GM21390 (cell line): ENCODE measurements at regions not wholly inside any gene's neighbourhood (a gene's known extent, or its start where the extent isn't known, plus 50 kb on each side); places are given as distances from the start of the nearest gene placed in this dataset.

Experiments
- ATAC-seq: cut with Tn5 transposase; IDR thresholded peaks from one replicate; pipeline ENCODE4 v1.9.1; 2021; ENCODE audit not compliant: unreplicated experiment

- ATAC-seq = no peak
Measured at GRCh38 chr16:51402785-51403184, 251.7 kb upstream of the SALL1 start.

GRCh38 chr16:51402298-51402697, 251.2 kb upstream of the SALL1 start:
- no peak for ATAC-seq

GRCh38 chr16:51401673-51402072, 250.6 kb upstream of the SALL1 start:
- ATAC-seq = no peak

- ATAC-seq = no peak
Measured at GRCh38 chr16:51399908-51400670, 249.0 kb upstream of the SALL1 start.

- ATAC-seq = no peak
Measured at GRCh38 chr16:51394421-51394820, 243.4 kb upstream of the SALL1 start.

- no peak for ATAC-seq
Measured at GRCh38 chr16:51393381-51394005, 242.4 kb upstream of the SALL1 start.

- ATAC-seq = no peak
Measured at GRCh38 chr16:51392521-51393187, 241.6 kb upstream of the SALL1 start.

GRCh38 chr16:51391798-51392511, 240.9 kb upstream of the SALL1 start:
- no peak for ATAC-seq

GRCh38 chr16:51390877-51391276, 239.8 kb upstream of the SALL1 start:
- ATAC-seq = no peak

- no peak for ATAC-seq
Measured at GRCh38 chr16:51389881-51390280, 238.8 kb upstream of the SALL1 start.

GRCh38 chr16:51388516-51388951, 237.5 kb upstream of the SALL1 start:
- ATAC-seq = no peak

GRCh38 chr16:51383909-51384308, 232.8 kb upstream of the SALL1 start:
- no peak for ATAC-seq

GRCh38 chr16:51382940-51383339, 231.9 kb upstream of the SALL1 start:
- no peak for ATAC-seq

GRCh38 chr16:51382211-51382610, 231.1 kb upstream of the SALL1 start:
- ATAC-seq = no peak

GRCh38 chr16:51376080-51376479, 225.0 kb upstream of the SALL1 start:
- ATAC-seq = no peak

GRCh38 chr16:51374790-51375189, 223.7 kb upstream of the SALL1 start:
- no peak for ATAC-seq

GRCh38 chr16:51374346-51374745, 223.3 kb upstream of the SALL1 start:
- no peak for ATAC-seq

- no peak for ATAC-seq
Measured at GRCh38 chr16:51365715-51366114, 214.6 kb upstream of the SALL1 start.

GRCh38 chr16:51359141-51359955, 208.3 kb upstream of the SALL1 start:
- ATAC-seq = no peak

- ATAC-seq = no peak
Measured at GRCh38 chr16:51357839-51358238, 206.8 kb upstream of the SALL1 start.

- no peak for ATAC-seq
Measured at GRCh38 chr16:51355875-51356274, 204.8 kb upstream of the SALL1 start.
